H9 (cell line): ENCODE measurements at regions not wholly inside any gene's neighbourhood (a gene's known extent, or its start where the extent isn't known, plus 50 kb on each side); places are given as distances from the start of the nearest gene placed in this dataset.

Experiments used
- DNase-seq: peaks from one replicate; pipeline ENCODE4 v3.0.0-alpha.2; 2017
- H2AFZ ChIP-seq: one replicate; pipeline ENCODE4 v1.6.1; 2013; ENCODE audit warnings: mild to moderate bottlenecking, low read length, control low read depth, moderate library complexity
- H2AK5ac ChIP-seq: 2 replicates; pipeline ENCODE4 v1.6.1; 2013; ENCODE audit warnings: low read length, control low read depth, mixed read lengths; ENCODE audit not compliant: insufficient read length
- H2BK120ac ChIP-seq: one replicate; pipeline ENCODE4 v1.6.1; 2013; ENCODE audit warnings: low read depth, mild to moderate bottlenecking, low read length, control low read depth, inconsistent platforms; ENCODE audit not compliant: poor library complexity, severe bottlenecking
- H2BK12ac ChIP-seq: 2 replicates; pipeline ENCODE4 v1.6.1; 2013; ENCODE audit warnings: low read length, control low read depth, mixed read lengths, low read depth; ENCODE audit not compliant: insufficient read length
- H2BK15ac ChIP-seq: 2 replicates; pipeline ENCODE4 v1.6.1; 2013; ENCODE audit warnings: low read depth, low read length, control low read depth
- H2BK20ac ChIP-seq: one replicate; pipeline ENCODE4 v1.6.1; 2013; ENCODE audit warnings: low read depth, mild to moderate bottlenecking, low read length, control low read depth, inconsistent platforms; ENCODE audit not compliant: poor library complexity, severe bottlenecking
- H2BK5ac ChIP-seq: 2 replicates; pipeline ENCODE4 v1.6.1; 2013; ENCODE audit warnings: low read length, control low read depth, mixed read lengths; ENCODE audit not compliant: insufficient read length
- H3K14ac ChIP-seq: 2 replicates; pipeline ENCODE4 v1.6.1; 2013; ENCODE audit warnings: low read length, control low read depth; ENCODE audit not compliant: insufficient read depth
- H3K18ac ChIP-seq: 2 replicates; pipeline ENCODE4 v1.6.1; 2013; ENCODE audit warnings: low read depth, mild to moderate bottlenecking, mixed read lengths, low read length, control low read depth; ENCODE audit not compliant: insufficient read length
- H3K23ac ChIP-seq: 2 replicates; pipeline ENCODE4 v1.6.1; 2013; ENCODE audit warnings: low read length, control low read depth, mixed read lengths, low read depth; ENCODE audit not compliant: insufficient read length
- H3K23me2 ChIP-seq: 2 replicates; pipeline ENCODE4 v1.6.1; 2013; ENCODE audit warnings: low read depth, mild to moderate bottlenecking, mixed read lengths, low read length, control low read depth; ENCODE audit not compliant: insufficient read length, poor library complexity, severe bottlenecking
- H3K27ac ChIP-seq: 2 replicates; pipeline ENCODE4 v1.5.1; 2013; ENCODE audit warnings: low read length, control low read depth, mixed read lengths, low read depth; ENCODE audit not compliant: insufficient read length
- H3K27me3 ChIP-seq: 2 replicates; pipeline ENCODE4 v1.6.1; 2013; ENCODE audit warnings: low read length, control low read depth, inconsistent platforms; ENCODE audit not compliant: insufficient read depth
- H3K4ac ChIP-seq: 2 replicates; pipeline ENCODE4 v1.6.1; 2013; ENCODE audit warnings: low read depth, mild to moderate bottlenecking, control low read depth, inconsistent platforms, low read length, moderate library complexity
- H3K4me1 ChIP-seq: 2 replicates; pipeline ENCODE4 v1.6.1; 2013; ENCODE audit warnings: low read length, control low read depth, inconsistent platforms; ENCODE audit not compliant: insufficient read depth
- H3K4me2 ChIP-seq: 2 replicates; pipeline ENCODE4 v1.6.1; 2013; ENCODE audit warnings: low read length, control low read depth, mixed read lengths; ENCODE audit not compliant: insufficient read length, insufficient read depth
- H3K56ac ChIP-seq: 2 replicates; pipeline ENCODE4 v1.6.1; 2013; ENCODE audit warnings: low read depth, mild to moderate bottlenecking, mixed read lengths, low read length, control low read depth; ENCODE audit not compliant: insufficient read length
- H3K79me1 ChIP-seq: 2 replicates; pipeline ENCODE4 v1.6.1; 2013; ENCODE audit warnings: low read depth, mild to moderate bottlenecking, moderate library complexity, low read length, control low read depth, inconsistent platforms; ENCODE audit not compliant: insufficient read depth, poor library complexity, severe bottlenecking
- H3K79me2 ChIP-seq: 2 replicates; pipeline ENCODE4 v1.6.1; 2013; ENCODE audit warnings: low read length, control low read depth, inconsistent platforms; ENCODE audit not compliant: insufficient read depth
- H3K9ac ChIP-seq: 2 replicates; pipeline ENCODE4 v1.6.1; 2013; ENCODE audit warnings: low read length, control low read depth, mixed read lengths; ENCODE audit not compliant: insufficient read length; ENCODE audit errors: extremely low read depth
- H3K9me3 ChIP-seq: one replicate; pipeline ENCODE4 v1.6.1; 2013; ENCODE audit warnings: low read depth, low read length, inconsistent platforms; ENCODE audit not compliant: control insufficient read depth
- H3T11ph ChIP-seq: one replicate; pipeline ENCODE4 v1.6.1; 2013; ENCODE audit warnings: mild to moderate bottlenecking, low read length, control low read depth, inconsistent platforms
- H4K20me1 ChIP-seq: one replicate; pipeline ENCODE4 v1.6.1; 2013; ENCODE audit not compliant: control insufficient read depth, insufficient read length, insufficient read depth
- H4K5ac ChIP-seq: 2 replicates; pipeline ENCODE4 v1.6.1; 2013; ENCODE audit warnings: low read depth, mild to moderate bottlenecking, mixed read lengths, low read length, control low read depth; ENCODE audit not compliant: insufficient read length
- H4K8ac ChIP-seq: replicated peaks from 2 replicates; pipeline ENCODE4 v1.6.1; 2013; ENCODE audit warnings: low read length, control low read depth, mixed read lengths, low read depth; ENCODE audit not compliant: insufficient read length
- H4K91ac ChIP-seq: 2 replicates; pipeline ENCODE4 v1.6.1; 2013; ENCODE audit warnings: low read depth, mild to moderate bottlenecking, moderate library complexity, mixed read lengths, low read length, control low read depth; ENCODE audit not compliant: insufficient read length
- H3K27ac Mint-ChIP-seq, 3 experiments: 2 replicates in 2 of 3; 3 replicates in 1 of 3; pipeline ENCODE4 v1.8.0; 2020 to 2021; ENCODE audit warnings: mixed read lengths in 3 of 3, mild to moderate bottlenecking in 1 of 3, moderate library complexity in 1 of 3
- H3K27me3 Mint-ChIP-seq: 2 replicates; pipeline ENCODE4 v1.8.0; 2021; ENCODE audit warnings: low read depth, mild to moderate bottlenecking, moderate library complexity, mixed read lengths
- H3K36me3 Mint-ChIP-seq, 3 experiments: 2 replicates in 2 of 3; 3 replicates in 1 of 3; pipeline ENCODE4 v1.8.0; 2020 to 2021; ENCODE audit warnings: low read depth in 3 of 3, mixed read lengths in 3 of 3; ENCODE audit not compliant: insufficient read depth in 1 of 3
- H3K4me1 Mint-ChIP-seq, 2 experiments: 2 replicates each; pipeline ENCODE4 v1.8.0; 2020; ENCODE audit warnings: mixed read lengths in 2 of 2
- H3K4me3 Mint-ChIP-seq, 2 experiments: 2 replicates in 1 of 2; 3 replicates in 1 of 2; pipeline ENCODE4 v1.8.0; 2020 to 2021; ENCODE audit warnings: mild to moderate bottlenecking in 2 of 2, mixed read lengths in 2 of 2, moderate library complexity in 1 of 2
- H3K9me3 Mint-ChIP-seq, 2 experiments: 2 replicates in 1 of 2; 3 replicates in 1 of 2; pipeline ENCODE4 v1.8.0; 2020; ENCODE audit warnings: mild to moderate bottlenecking in 2 of 2, mixed read lengths in 2 of 2, moderate library complexity in 1 of 2
- TF ChIP-seq, protein P1 (sequence below): fragments of 200-600 bp; sonication (generic); conservative IDR thresholded peaks from 3 replicates; pipeline ENCODE4 v1.8.0; 2021; ENCODE audit warnings: antibody characterized with exemption, mild to moderate bottlenecking

- H3K4me3 Mint-ChIP-seq = no peak overlapping the region
- H3K9me3 ChIP-seq = no peaks in the 10 kb centered on the region
- no peak overlapping the region for H3K9ac ChIP-seq
- no peak overlapping the region for H3T11ph ChIP-seq
- no peak overlapping the region for H2AK5ac ChIP-seq
- H3K4me2 ChIP-seq = no peak overlapping the region
- H3K36me3 Mint-ChIP-seq = 0 out of 7 replicates have a peak, but pooled peaks cover 0 to 5% (median 0%) of the 10 kb centered on the region in 3 experiments
- 0 out of 5 replicates have a peak, but pooled peaks cover 0 to 4% of the 10 kb centered on the region in 2 experiments for H3K9me3 Mint-ChIP-seq
- TF ChIP-seq, protein P1, sequence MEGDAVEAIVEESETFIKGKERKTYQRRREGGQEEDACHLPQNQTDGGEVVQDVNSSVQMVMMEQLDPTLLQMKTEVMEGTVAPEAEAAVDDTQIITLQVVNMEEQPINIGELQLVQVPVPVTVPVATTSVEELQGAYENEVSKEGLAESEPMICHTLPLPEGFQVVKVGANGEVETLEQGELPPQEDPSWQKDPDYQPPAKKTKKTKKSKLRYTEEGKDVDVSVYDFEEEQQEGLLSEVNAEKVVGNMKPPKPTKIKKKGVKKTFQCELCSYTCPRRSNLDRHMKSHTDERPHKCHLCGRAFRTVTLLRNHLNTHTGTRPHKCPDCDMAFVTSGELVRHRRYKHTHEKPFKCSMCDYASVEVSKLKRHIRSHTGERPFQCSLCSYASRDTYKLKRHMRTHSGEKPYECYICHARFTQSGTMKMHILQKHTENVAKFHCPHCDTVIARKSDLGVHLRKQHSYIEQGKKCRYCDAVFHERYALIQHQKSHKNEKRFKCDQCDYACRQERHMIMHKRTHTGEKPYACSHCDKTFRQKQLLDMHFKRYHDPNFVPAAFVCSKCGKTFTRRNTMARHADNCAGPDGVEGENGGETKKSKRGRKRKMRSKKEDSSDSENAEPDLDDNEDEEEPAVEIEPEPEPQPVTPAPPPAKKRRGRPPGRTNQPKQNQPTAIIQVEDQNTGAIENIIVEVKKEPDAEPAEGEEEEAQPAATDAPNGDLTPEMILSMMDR = no peak
- H3K23ac ChIP-seq = no peak overlapping the region
- no peak overlapping the region for H2BK120ac ChIP-seq
- H2BK12ac ChIP-seq = no peak overlapping the region
- no peak overlapping the region for H3K27ac Mint-ChIP-seq
- H3K79me2 ChIP-seq = no peaks in the 10 kb centered on the region
- no peaks in the 10 kb centered on the region for H3K4me1 ChIP-seq
- H3K23me2 ChIP-seq = no peaks in the 10 kb centered on the region
- H3K14ac ChIP-seq = no peak overlapping the region
- no peaks in the 10 kb centered on the region for H3K79me1 ChIP-seq
- DNase-seq = no peak
- H2BK5ac ChIP-seq = no peak overlapping the region
- no peak overlapping the region for H3K4ac ChIP-seq
- no peak overlapping the region for H4K5ac ChIP-seq
- H4K8ac ChIP-seq = no peak overlapping the region
- no peaks in the 10 kb centered on the region for H4K20me1 ChIP-seq
- H2AFZ ChIP-seq = no peak overlapping the region
- H4K91ac ChIP-seq = no peak overlapping the region
- no peak overlapping the region for H3K56ac ChIP-seq
- H3K27me3 ChIP-seq = no peaks in the 10 kb centered on the region
- no peaks in the 10 kb centered on the region for H3K27me3 Mint-ChIP-seq
- no peak overlapping the region for H2BK20ac ChIP-seq
- H3K4me1 Mint-ChIP-seq = peaks cover 0 to under 1% of the 10 kb centered on the region in 2 experiments; a peak in 1 of 4 replicates
- no peak overlapping the region for H2BK15ac ChIP-seq
- H3K27ac ChIP-seq = no peak overlapping the region
- no peak overlapping the region for H3K18ac ChIP-seq
Measured at GRCh38 chr4:127151941-127152340, 480.8 kb upstream of the INTU start.
